PC-3 (cell line): ENCODE measurements at regions not wholly inside any gene's neighbourhood (a gene's known extent, or its start where the extent isn't known, plus 50 kb on each side); places are given as distances from the start of the nearest gene placed in this dataset.

Source experiments
- ATAC-seq: fragments of 200-7000 bp; cut with Tn5 transposase; 2 replicates; pipeline ENCODE4 v1.9.1; 2020; ENCODE audit warnings: mild to moderate bottlenecking, moderate library complexity
- BruUV-seq: library from RNA; stranded (reverse); fragments of 400-500 nt; replicated peaks from 2 replicates; lab custom pipeline; 2021; lab: Mats Ljungman, UMichigan
- CTCF ChIA-PET: fragments of 300-600 bp; sonication (Branson Sonifier 250); formaldehyde crosslinking; loops from one replicate; lab custom pipeline; 2022; ENCODE audit warnings: antibody characterized with exemption; lab: Charles Lee
- POLR2A ChIA-PET: fragments of 300-600 bp; sonication (Branson Sonifier 250); formaldehyde crosslinking; loops from one replicate; lab custom pipeline; 2022; ENCODE audit warnings: antibody characterized with exemption; ENCODE audit not compliant: unreplicated experiment; lab: Charles Lee
- DNase-seq: peaks from one replicate; pipeline ENCODE4 v3.0.0-alpha.2; 2015
- H2AFZ ChIP-seq: fragments of 300-600 bp; sonication (generic); 2 replicates; pipeline ENCODE4 v1.6.0; 2016; ENCODE audit warnings: antibody characterized with exemption, low read length
- H3F3A ChIP-seq: fragments of 300-600 bp; sonication (generic); one replicate; pipeline ENCODE4 v1.6.0; 2017; ENCODE audit warnings: antibody characterized with exemption, low read length, control low read depth, mild to moderate bottlenecking; ENCODE audit not compliant: unreplicated experiment
- H3K27ac ChIP-seq: fragments of 300-600 bp; sonication (generic); 2 replicates; pipeline ENCODE4 v1.5.1; 2016; ENCODE audit warnings: mild to moderate bottlenecking, low read length
- H3K27me3 ChIP-seq: fragments of 300-600 bp; sonication (generic); 2 replicates; pipeline ENCODE4 v1.6.1; 2016; ENCODE audit warnings: low read length, mixed read lengths
- H3K36me3 ChIP-seq: fragments of 300-600 bp; sonication (generic); 2 replicates; pipeline ENCODE4 v1.6.1; 2016; ENCODE audit warnings: low read depth, mixed run types, low read length, mixed read lengths
- H3K4me1 ChIP-seq: fragments of 300-600 bp; sonication (generic); 2 replicates; pipeline ENCODE4 v1.5.1; 2016; ENCODE audit warnings: low read length; ENCODE audit not compliant: insufficient read depth
- H3K4me2 ChIP-seq: fragments of 300-600 bp; sonication (generic); 2 replicates; pipeline ENCODE4 v1.6.0; 2016; ENCODE audit warnings: low read length
- H3K4me3 ChIP-seq: fragments of 300-600 bp; sonication (generic); 2 replicates; pipeline ENCODE4 v1.5.1; 2016; ENCODE audit warnings: mild to moderate bottlenecking, low read length, mixed read lengths
- H3K79me2 ChIP-seq: fragments of 300-600 bp; sonication (generic); 2 replicates; pipeline ENCODE4 v1.6.1; 2017; ENCODE audit warnings: low read length, mixed read lengths
- H3K9ac ChIP-seq: fragments of 300-600 bp; sonication (generic); 2 replicates; pipeline ENCODE4 v1.6.0; 2016; ENCODE audit warnings: mild to moderate bottlenecking, low read length
- H3K9me2 ChIP-seq: fragments of 300-600 bp; sonication (generic); replicated peaks from 2 replicates; pipeline ENCODE4 v1.6.1; 2016; ENCODE audit warnings: mixed run types, low read length, mixed read lengths
- H3K9me3 ChIP-seq: fragments of 300-600 bp; sonication (generic); 2 replicates; pipeline ENCODE4 v1.6.1; 2016; ENCODE audit warnings: low read length, mixed read lengths
- H4K20me1 ChIP-seq: fragments of 300-600 bp; sonication (generic); 2 replicates; pipeline ENCODE4 v1.6.1; 2016; ENCODE audit warnings: low read length, mixed read lengths
- EZH2 ChIP-seq: fragments of 300-600 bp; sonication (generic); IDR thresholded peaks from one replicate; pipeline ENCODE4 v1.6.1; 2017; ENCODE audit warnings: antibody characterized with exemption, mild to moderate bottlenecking, low read length; ENCODE audit not compliant: unreplicated experiment
- EZH2phosphoT487 ChIP-seq: fragments of 300-600 bp; sonication (generic); IDR thresholded peaks from 2 replicates; pipeline ENCODE4 v1.6.1; 2018; ENCODE audit warnings: mild to moderate bottlenecking, antibody characterized with exemption, low read length, borderline replicate concordance
- intact Hi-C: fragments of 100-400 bp; cut with micrococcal nuclease; formaldehyde crosslinking; loops from 2 replicates; pipeline ENCODE4 v1.9.0; 2023
- TF ChIP-seq, protein P1 (sequence below): fragments of 300-600 bp; sonication (generic); conservative IDR thresholded peaks from 2 replicates; pipeline ENCODE4 v1.5.1; 2017; ENCODE audit warnings: antibody characterized with exemption, low read depth, mild to moderate bottlenecking, low read length

DNA sequence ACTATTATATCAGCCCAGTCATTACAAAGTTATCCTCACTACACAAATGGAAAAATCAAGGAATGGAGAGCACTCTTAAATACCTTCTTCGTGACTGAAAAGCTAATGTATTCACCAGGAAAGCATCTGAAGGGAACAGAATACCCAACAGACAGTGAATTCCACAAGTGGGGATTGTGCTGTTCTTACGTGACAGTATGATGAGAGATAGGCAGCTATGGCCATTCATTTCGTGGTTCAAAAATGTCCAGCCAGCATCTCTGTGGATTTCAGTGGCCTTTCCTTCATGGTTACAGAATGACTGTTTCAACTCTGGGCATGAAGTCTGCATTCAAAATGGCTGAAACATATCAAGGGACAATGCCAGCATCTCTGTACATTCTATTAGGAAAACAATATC lies 323.8 kb downstream of the PRELID2 start:
- CTCF ChIA-PET = no interaction called here
- no TSS peak for BruUV-seq
- ATAC-seq = no peak

DNA sequence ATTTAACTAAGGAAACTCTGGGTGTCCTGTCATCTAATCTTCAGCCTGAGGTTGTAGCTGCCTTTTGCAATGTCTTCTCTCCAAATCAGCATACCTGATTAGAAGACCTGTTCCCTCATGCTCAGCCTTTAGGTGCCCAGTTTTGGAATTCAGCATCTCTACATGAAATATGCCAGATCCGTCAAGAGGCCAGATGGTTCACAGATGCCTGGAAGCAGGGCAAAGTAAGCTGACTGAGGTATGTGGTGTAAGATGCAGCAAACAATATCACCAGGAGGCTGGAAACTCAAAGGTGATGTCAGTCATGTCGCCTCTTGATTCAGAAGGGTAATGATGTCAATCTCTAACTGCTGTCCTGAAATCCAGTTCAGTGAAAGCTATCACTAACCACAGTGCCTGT lies 324.4 kb downstream of the PRELID2 start:
- CTCF ChIA-PET = no interaction called here
- no peaks in the 10 kb centered on the region for H3K9me3 ChIP-seq
- DNase-seq (no peak), ATAC-seq (no peak)
- H3K4me1 ChIP-seq = no peaks in the 10 kb centered on the region
- H3K9ac ChIP-seq = no peak overlapping the region
- H4K20me1 ChIP-seq = no peaks in the 10 kb centered on the region
- BruUV-seq = no TSS peak
- no peaks in the 10 kb centered on the region for H3K79me2 ChIP-seq
- H3K27me3 ChIP-seq = no peaks in the 10 kb centered on the region
- H3K36me3 ChIP-seq = no peaks in the 10 kb centered on the region
- H2AFZ ChIP-seq = no peak overlapping the region
- H3K27ac ChIP-seq = no peak overlapping the region
- H3K4me3 ChIP-seq = no peak overlapping the region
- no peaks in the 10 kb centered on the region for H3K9me2 ChIP-seq
- TF ChIP-seq, protein P1, sequence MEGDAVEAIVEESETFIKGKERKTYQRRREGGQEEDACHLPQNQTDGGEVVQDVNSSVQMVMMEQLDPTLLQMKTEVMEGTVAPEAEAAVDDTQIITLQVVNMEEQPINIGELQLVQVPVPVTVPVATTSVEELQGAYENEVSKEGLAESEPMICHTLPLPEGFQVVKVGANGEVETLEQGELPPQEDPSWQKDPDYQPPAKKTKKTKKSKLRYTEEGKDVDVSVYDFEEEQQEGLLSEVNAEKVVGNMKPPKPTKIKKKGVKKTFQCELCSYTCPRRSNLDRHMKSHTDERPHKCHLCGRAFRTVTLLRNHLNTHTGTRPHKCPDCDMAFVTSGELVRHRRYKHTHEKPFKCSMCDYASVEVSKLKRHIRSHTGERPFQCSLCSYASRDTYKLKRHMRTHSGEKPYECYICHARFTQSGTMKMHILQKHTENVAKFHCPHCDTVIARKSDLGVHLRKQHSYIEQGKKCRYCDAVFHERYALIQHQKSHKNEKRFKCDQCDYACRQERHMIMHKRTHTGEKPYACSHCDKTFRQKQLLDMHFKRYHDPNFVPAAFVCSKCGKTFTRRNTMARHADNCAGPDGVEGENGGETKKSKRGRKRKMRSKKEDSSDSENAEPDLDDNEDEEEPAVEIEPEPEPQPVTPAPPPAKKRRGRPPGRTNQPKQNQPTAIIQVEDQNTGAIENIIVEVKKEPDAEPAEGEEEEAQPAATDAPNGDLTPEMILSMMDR = no peak
- TF ChIP-seq EZH2phosphoT487 (no peak), EZH2 (no peak)
- no peaks in the 10 kb centered on the region for H3F3A ChIP-seq
- intact Hi-C loops = no loop called here
- POLR2A ChIA-PET = interaction anchor here (0.7 kb wide), 1 partner anchor 491 kb away, joined by 4 read pairs; no protein-coding TSS in a partner anchor
- H3K4me2 ChIP-seq = no peak overlapping the region

More for the DNA sequence above, 323.8 kb downstream of the PRELID2 start:
- Histone ChIP-seq H3K9me3 (no peaks in the 10 kb centered on the region), H3F3A (no peaks in the 10 kb centered on the region), H3K27ac (no peak overlapping the region), H4K20me1 (no peaks in the 10 kb centered on the region), H3K4me3 (no peak overlapping the region), H3K9me2 (no peaks in the 10 kb centered on the region), H3K4me2 (no peak overlapping the region), H3K4me1 (no peaks in the 10 kb centered on the region), H3K9ac (no peak overlapping the region), H3K36me3 (no peaks in the 10 kb centered on the region), H3K79me2 (no peaks in the 10 kb centered on the region), H2AFZ (no peak overlapping the region), H3K27me3 (no peaks in the 10 kb centered on the region)
- POLR2A ChIA-PET = no interaction called here
- intact Hi-C loops = no loop called here
- DNase-seq = no peak
- TF ChIP-seq EZH2phosphoT487 (no peak), EZH2 (no peak)
- TF ChIP-seq, protein P1 = no peak

DNA sequence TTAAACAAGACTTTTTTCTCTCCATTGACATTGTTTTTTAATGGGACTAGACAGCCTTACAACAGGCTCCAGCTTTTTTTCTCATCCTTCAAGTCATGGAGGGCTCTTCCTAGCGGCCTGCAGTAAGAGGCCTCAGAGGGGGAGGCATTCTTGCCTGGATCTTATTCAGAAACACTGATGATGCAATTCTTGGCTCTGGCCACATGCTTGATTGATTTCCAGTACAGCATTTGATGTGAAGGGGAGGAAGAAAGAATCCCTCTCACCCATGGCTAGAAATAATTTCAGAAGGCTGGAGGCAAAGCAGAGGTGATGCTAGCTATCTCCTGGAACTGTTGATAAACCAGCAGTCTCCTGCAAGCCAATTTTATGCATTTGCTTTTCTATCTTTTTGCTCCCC lies 324.8 kb downstream of the PRELID2 start:
- TF ChIP-seq, protein P1 = no peak
- TF ChIP-seq EZH2 = no peak
- no peak for TF ChIP-seq EZH2phosphoT487
- Histone ChIP-seq H3K4me1 (no peaks in the 10 kb centered on the region), H3F3A (no peaks in the 10 kb centered on the region), H4K20me1 (no peaks in the 10 kb centered on the region), H3K79me2 (no peaks in the 10 kb centered on the region), H2AFZ (no peak overlapping the region), H3K36me3 (no peaks in the 10 kb centered on the region), H3K4me3 (no peak overlapping the region), H3K9me2 (no peaks in the 10 kb centered on the region), H3K27me3 (no peaks in the 10 kb centered on the region), H3K9me3 (no peaks in the 10 kb centered on the region), H3K4me2 (no peak overlapping the region), H3K27ac (no peak overlapping the region), H3K9ac (no peak overlapping the region)
- ATAC-seq (no peak), DNase-seq (no peak)
- ChIA-PET POLR2A (interaction anchor here (0.7 kb wide), 1 partner anchor 491 kb away, joined by 4 read pairs; no protein-coding TSS in a partner anchor), CTCF (no interaction called here)
- no TSS peak for BruUV-seq
- intact Hi-C loops = no loop called here
